Thyroid gland (tissue), 4 donors: ENCODE measurements at regions not wholly inside any gene's neighbourhood (a gene's known extent, or its start where the extent isn't known, plus 50 kb on each side); places are given as distances from the start of the nearest gene placed in this dataset.

Experiments used
- CTCF ChIP-seq, 6 experiments: fragments of 200-600 bp in 3 of 6; fragments of 450-650 bp in 3 of 6; sonication (generic) in 3 of 6; IDR thresholded peaks; one replicate each; pipeline ENCODE4 v1.5.1; 2016 to 2019; ENCODE audit warnings: antibody characterized with exemption in 6 of 6, mild to moderate bottlenecking in 2 of 6, inconsistent platforms in 1 of 6, moderate library complexity in 1 of 6
- POLR2A ChIP-seq, 2 donors: fragments of 450-650 bp; IDR thresholded peaks; one replicate each; pipeline ENCODE4 v1.6.1; 2017; ENCODE audit warnings: antibody characterized with exemption in 2 of 2, mild to moderate bottlenecking in 2 of 2, moderate library complexity in 1 of 2

DNA sequence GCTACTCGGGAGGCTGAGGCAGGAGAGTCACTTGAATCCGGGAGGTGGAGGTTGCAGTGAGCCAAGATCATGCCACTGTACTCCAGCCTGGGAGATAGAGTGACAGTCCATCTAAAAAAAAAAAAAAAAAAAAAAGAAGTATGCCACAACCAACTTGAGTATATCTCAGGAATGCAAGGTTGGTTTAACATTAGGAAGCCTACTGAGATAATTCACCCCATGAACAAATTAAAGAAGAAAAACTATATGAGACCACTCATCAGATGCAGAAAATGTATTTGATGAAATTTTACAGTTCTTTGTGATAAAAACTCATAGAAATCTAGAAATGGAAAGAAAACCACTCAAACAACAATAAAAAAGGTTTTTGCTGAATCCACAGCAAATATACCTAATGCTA, 373.8 kb downstream of the LMO4 start:
- TF ChIP-seq CTCF (IDR thresholded peaks at IDR 0.05): no peak
- TF ChIP-seq POLR2A (IDR thresholded peaks at IDR 0.05): no peak
